K562 (cell line): ENCODE measurements at regions not wholly inside any gene's neighbourhood (a gene's known extent, or its start where the extent isn't known, plus 50 kb on each side); places are given as distances from the start of the nearest gene placed in this dataset.

ENCODE experiments used
- ATAC-seq: fragments of 200-7000 bp; cut with Tn5 transposase; 3 replicates; pipeline ENCODE4 v1.9.1; 2020; ENCODE audit warnings: moderate library complexity
- BruUV-seq: library from RNA; stranded (reverse); fragments of 400-500 nt; replicated peaks from 2 replicates; lab custom pipeline; 2021; lab: Mats Ljungman, UMichigan
- CTCF ChIA-PET: fragments of 300-600 bp; formaldehyde crosslinking; extraction: SDS; loops from one replicate; lab custom pipeline; 2021; ENCODE audit warnings: low intra/inter-chr PET ratio; lab: Yijun Ruan, JAX
- POLR2A ChIA-PET: fragments of 300-600, 350-650 bp; sonication (Branson Sonifier 250); formaldehyde crosslinking; extraction: SDS; loops from one replicate; lab custom pipeline; 2021; ENCODE audit warnings: antibody characterized with exemption, inconsistent platforms; lab: Yijun Ruan, JAX
- DNase-seq, 4 experiments: peaks; one replicate each; pipeline versions ENCODE4 v3.0.0 to v3.0.0-alpha.2; 2011 to 2018; ENCODE audit warnings: low spot score in 3 of 4, mixed read lengths in 3 of 4; ENCODE audit errors: extremely low read depth in 1 of 4
- FAIRE-seq: peaks from 2 replicates; lab custom pipeline; 2011; peaks lifted over from hg19 to GRCh38; lab: Jason Lieb, UNC
- H2AFZ ChIP-seq: 2 replicates; pipeline ENCODE4 v1.6.0; 2011; ENCODE audit warnings: low read depth, low read length, control low read depth, inconsistent platforms
- H3K27ac ChIP-seq: fragments of 200-600 bp; 3 replicates; pipeline ENCODE4 v1.8.0; 2011; ENCODE audit warnings: low read depth, mild to moderate bottlenecking, control low read depth, inconsistent platforms, low read length, moderate library complexity, mixed read lengths; ENCODE audit errors: extremely low read depth
- H3K27me3 ChIP-seq, 2 experiments: fragments of 300-600 bp in 1 of 2; 2 replicates in 1 of 2; 3 replicates in 1 of 2; pipeline versions ENCODE4 v1.6.0 to v1.8.0; 2011; ENCODE audit warnings: inconsistent platforms in 2 of 2, low read length in 2 of 2, mild to moderate bottlenecking in 1 of 2, mixed read lengths in 1 of 2, moderate library complexity in 1 of 2; ENCODE audit not compliant: control insufficient read depth in 2 of 2, insufficient read depth in 2 of 2
- H3K36me3 ChIP-seq: fragments of 300-600 bp; 3 replicates; pipeline ENCODE4 v1.8.0; 2011; ENCODE audit warnings: mild to moderate bottlenecking, low read length, inconsistent platforms; ENCODE audit not compliant: control insufficient read depth, insufficient read depth
- H3K4me1 ChIP-seq, 2 experiments: fragments of 200-600 bp in 1 of 2; replicated peaks in 1 of 2; 2 replicates in 1 of 2; 3 replicates in 1 of 2; pipeline versions ENCODE4 v1.5.1 to v1.8.0; 2011; ENCODE audit warnings: inconsistent platforms in 2 of 2, low read length in 2 of 2, mild to moderate bottlenecking in 1 of 2, mixed read lengths in 1 of 2, moderate library complexity in 1 of 2; ENCODE audit not compliant: control insufficient read depth in 2 of 2, insufficient read depth in 2 of 2
- H3K4me2 ChIP-seq: 2 replicates; pipeline ENCODE4 v1.6.1; 2011; ENCODE audit warnings: low read length, control low read depth, inconsistent platforms, mixed read lengths; ENCODE audit not compliant: insufficient read depth
- H3K4me3 ChIP-seq: fragments of 200-600 bp; sonication (generic), shearing (Covaris generic); 2 replicates; pipeline ENCODE4 v1.5.1; 2016; ENCODE audit warnings: control low read depth, inconsistent platforms
- H3K79me2 ChIP-seq: fragments of 200-600 bp; 3 replicates; pipeline ENCODE4 v1.8.0; 2011; ENCODE audit warnings: low read length, inconsistent platforms; ENCODE audit not compliant: control insufficient read depth, insufficient read depth
- H3K9ac ChIP-seq, 2 experiments: 2 replicates each; pipeline versions ENCODE4 v1.6.0 to v1.6.1; 2011; ENCODE audit warnings: low read depth in 2 of 2, low read length in 2 of 2, control low read depth in 1 of 2, inconsistent platforms in 1 of 2, mild to moderate bottlenecking in 1 of 2, mixed read lengths in 1 of 2; ENCODE audit not compliant: insufficient read depth in 1 of 2
- H3K9me1 ChIP-seq: one replicate; pipeline ENCODE4 v1.6.0; 2011; ENCODE audit warnings: inconsistent platforms, mild to moderate bottlenecking, low read length, moderate library complexity; ENCODE audit not compliant: control insufficient read depth, insufficient read depth
- H3K9me3 ChIP-seq: replicated peaks from 2 replicates; pipeline ENCODE4 v1.5.1; 2011; ENCODE audit warnings: low read depth, low read length, inconsistent platforms; ENCODE audit not compliant: control insufficient read depth, insufficient read depth
- H4K20me1 ChIP-seq: replicated peaks from 2 replicates; pipeline ENCODE4 v1.6.1; 2011; ENCODE audit warnings: low read length, inconsistent platforms, mixed read lengths; ENCODE audit not compliant: control insufficient read depth, insufficient read depth
- ATF7 ChIP-seq: fragments of 450-650 bp; IDR thresholded peaks from 2 replicates; pipeline ENCODE4 v1.7.1; 2014; ENCODE audit warnings: mild to moderate bottlenecking, moderate library complexity
- BCL6 ChIP-seq: fragments of 250-450 bp; sonication (Bioruptor Pico); IDR thresholded peaks from 2 replicates; pipeline ENCODE4 v1.4.0; 2020
- CBFA2T3 ChIP-seq: fragments of 450-650 bp; IDR thresholded peaks from 2 replicates; pipeline ENCODE4 v1.6.1; 2017
- CXXC5 ChIP-seq: fragments of 250-450 bp; sonication (Bioruptor Pico); IDR thresholded peaks from 2 replicates; pipeline ENCODE4 v1.8.0; 2022; ENCODE audit warnings: inconsistent platforms, mild to moderate bottlenecking, moderate library complexity
- E2F8 ChIP-seq: fragments of 450-650 bp; IDR thresholded peaks from 2 replicates; pipeline ENCODE4 v1.7.1; 2018; ENCODE audit warnings: mild to moderate bottlenecking, low read depth; ENCODE audit not compliant: partially characterized antibody
- ELF4 ChIP-seq: fragments of 450-650 bp; formaldehyde crosslinking; IDR thresholded peaks from 2 replicates; pipeline ENCODE4 v1.4.0; 2022; ENCODE audit warnings: missing genetic modification characterization
- HSF4 ChIP-seq: fragments of 250-450 bp; sonication (Bioruptor Pico); IDR thresholded peaks from 2 replicates; pipeline ENCODE4 v2.1.2; 2022; ENCODE audit warnings: mild to moderate bottlenecking, moderate library complexity, borderline replicate concordance
- LARP7 ChIP-seq: fragments of 450-650 bp; IDR thresholded peaks from 2 replicates; pipeline ENCODE4 v1.6.1; 2016
- MAFF ChIP-seq: IDR thresholded peaks from 2 replicates; pipeline ENCODE4 v1.6.1; 2012; ENCODE audit warnings: low read length, improper control_type of control experiment
- NONO ChIP-seq, 2 experiments: fragments of 200-400 bp in 1 of 2; fragments of 450-650 bp in 1 of 2; formaldehyde crosslinking in 1 of 2; IDR thresholded peaks; 2 replicates each; pipeline ENCODE4 v1.6.1; 2017; ENCODE audit warnings: low read depth in 2 of 2, mild to moderate bottlenecking in 2 of 2, moderate library complexity in 2 of 2, low read length in 1 of 2
- SIX5 ChIP-seq, 2 experiments: IDR thresholded peaks; 2 replicates each; pipeline ENCODE4 v1.6.1; 2011; ENCODE audit warnings: low read length in 2 of 2, borderline replicate concordance in 1 of 2, low read depth in 1 of 2, mild to moderate bottlenecking in 1 of 2, moderate library complexity in 1 of 2; ENCODE audit not compliant: insufficient read depth in 1 of 2
- SNRNP70 ChIP-seq: fragments of 200-400 bp; formaldehyde crosslinking; optimal IDR thresholded peaks from 2 replicates; pipeline ENCODE3; 2017; ENCODE audit warnings: low read depth, low read length
- TSC22D4 ChIP-seq: fragments of 450-650 bp; IDR thresholded peaks from 2 replicates; pipeline ENCODE4 v1.6.1; 2016; ENCODE audit warnings: missing genetic modification characterization, missing biosample characterization, control low read depth
- XRCC5 ChIP-seq: fragments of 200-400 bp; formaldehyde crosslinking; IDR thresholded peaks from 2 replicates; pipeline ENCODE4 v1.6.1; 2017; ENCODE audit warnings: low read depth, mild to moderate bottlenecking, low read length
- ZBTB8A ChIP-seq: fragments of 450-650 bp; IDR thresholded peaks from 2 replicates; pipeline ENCODE4 v1.6.1; 2018; ENCODE audit warnings: mild to moderate bottlenecking, moderate library complexity; ENCODE audit not compliant: partially characterized antibody
- ZNF134 ChIP-seq: fragments of 250-450 bp; sonication (Bioruptor Pico); conservative IDR thresholded peaks from 2 replicates; pipeline ENCODE4 v1.4.0; 2020
- ZNF253 ChIP-seq: fragments of 250-450 bp; sonication (Bioruptor Pico); conservative IDR thresholded peaks from 2 replicates; pipeline ENCODE4 v1.6.1; 2021; ENCODE audit warnings: mild to moderate bottlenecking
- ZNF696 ChIP-seq: fragments of 250-450 bp; sonication (Bioruptor Pico); conservative IDR thresholded peaks from 2 replicates; pipeline ENCODE4 v1.4.0; 2020; ENCODE audit warnings: mild to moderate bottlenecking, moderate library complexity
- WGBS: fragments of 100-300 bp; shearing (Covaris generic); methylation state at CpG from one replicate; pipeline ENCODE4 v1.1.6; 2016; ENCODE audit warnings: low coverage, mixed read lengths; ENCODE audit not compliant: insufficient coverage; ENCODE audit errors: missing lambda C conversion rate; 5-methylcytosine and 5-hydroxymethylcytosine counted together
- in situ Hi-C: fragments of 300-500 bp; cut with MboI; formaldehyde crosslinking; loops from 4 replicates; pipeline ENCODE4 v1.15.0; 2018; ENCODE audit warnings: inconsistent platforms, mixed read lengths
- intact Hi-C: fragments of 100-400 bp; cut with micrococcal nuclease; formaldehyde crosslinking; loops from 2 replicates; pipeline ENCODE4 v1.14.2; 2022
- TF ChIP-seq, protein P1 (sequence below): IDR thresholded peaks from 2 replicates; pipeline ENCODE4 v1.6.1; 2011; ENCODE audit warnings: borderline replicate concordance, low read depth, mild to moderate bottlenecking, moderate library complexity, low read length; ENCODE audit not compliant: insufficient read depth, poor library complexity, severe bottlenecking

- no peak for TF ChIP-seq E2F8
- TF ChIP-seq, all 486 proteins: peak for 0
Observed at GRCh38 chr13:72537395-72537780, 190.0 kb downstream of the MZT1 start (continued).

GRCh38 chr13:72536714-72537394 is 190.6 kb downstream of the MZT1 start:
- Histone ChIP-seq H3K9ac (no peak overlapping the region), H2AFZ (no peak overlapping the region), H3K4me1 (no peaks in the 10 kb centered on the region), H3K4me2 (no peak overlapping the region), H3K79me2 (no peaks in the 10 kb centered on the region), H3K27me3 (no peaks in the 10 kb centered on the region), H4K20me1 (no peaks in the 10 kb centered on the region), H3K27ac (no peak overlapping the region), H3K9me1 (no peaks in the 10 kb centered on the region), H3K9me3 (no peaks in the 10 kb centered on the region), H3K4me3 (no peak overlapping the region), H3K36me3 (no peaks in the 10 kb centered on the region)
- intact Hi-C loops: no loop called here
- in situ Hi-C loops: no loop called here
- ChIA-PET CTCF (interaction anchor here (0.6 kb wide), 1 partner anchor 117 kb away, joined by 3 read pairs; no protein-coding TSS in a partner anchor), POLR2A (no interaction called here)
- ATAC-seq (no peak), FAIRE-seq (no peak), DNase-seq (no peak)
- 0% methylated on average over 8 of the region's 11 CpGs for WGBS
- TF ChIP-seq, protein P1, sequence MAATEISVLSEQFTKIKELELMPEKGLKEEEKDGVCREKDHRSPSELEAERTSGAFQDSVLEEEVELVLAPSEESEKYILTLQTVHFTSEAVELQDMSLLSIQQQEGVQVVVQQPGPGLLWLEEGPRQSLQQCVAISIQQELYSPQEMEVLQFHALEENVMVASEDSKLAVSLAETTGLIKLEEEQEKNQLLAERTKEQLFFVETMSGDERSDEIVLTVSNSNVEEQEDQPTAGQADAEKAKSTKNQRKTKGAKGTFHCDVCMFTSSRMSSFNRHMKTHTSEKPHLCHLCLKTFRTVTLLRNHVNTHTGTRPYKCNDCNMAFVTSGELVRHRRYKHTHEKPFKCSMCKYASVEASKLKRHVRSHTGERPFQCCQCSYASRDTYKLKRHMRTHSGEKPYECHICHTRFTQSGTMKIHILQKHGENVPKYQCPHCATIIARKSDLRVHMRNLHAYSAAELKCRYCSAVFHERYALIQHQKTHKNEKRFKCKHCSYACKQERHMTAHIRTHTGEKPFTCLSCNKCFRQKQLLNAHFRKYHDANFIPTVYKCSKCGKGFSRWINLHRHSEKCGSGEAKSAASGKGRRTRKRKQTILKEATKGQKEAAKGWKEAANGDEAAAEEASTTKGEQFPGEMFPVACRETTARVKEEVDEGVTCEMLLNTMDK: no peak
- TF ChIP-seq ATF7: no peak
- TF ChIP-seq NONO (IDR thresholded peaks at IDR 0.05; ENCODE audit: low read depth in 2 of 2, low read length in 1 of 2): no peak
- TF ChIP-seq XRCC5: no peak
- no peak for TF ChIP-seq ZNF253
- no peak for TF ChIP-seq MAFF
- TF ChIP-seq LARP7: no peak
- no peak for TF ChIP-seq ZBTB8A
- TF ChIP-seq SNRNP70: no peak
- TF ChIP-seq SIX5 (IDR thresholded peaks at IDR 0.05; ENCODE audit: borderline replicate concordance in 1 of 2, insufficient read depth in 1 of 2, low read depth in 1 of 2, low read length in 2 of 2): no peak
- TF ChIP-seq ZNF696: no peak
- no peak for TF ChIP-seq ELF4
- no peak for TF ChIP-seq HSF4
- no peak for TF ChIP-seq CBFA2T3
- TF ChIP-seq ZNF134 (CRISPR knock-in tag): no peak
- no peak for TF ChIP-seq CXXC5 (CRISPR knock-in tag)
- TF ChIP-seq TSC22D4 (tag): no peak
- no peak for TF ChIP-seq BCL6 (CRISPR knock-in tag)
- no TSS peak for BruUV-seq
